NOMO-1 (cell line): ENCODE measurements at regions not wholly inside any gene's neighbourhood (a gene's known extent, or its start where the extent isn't known, plus 50 kb on each side); places are given as distances from the start of the nearest gene placed in this dataset.

Source experiments
- DNase-seq, 2 experiments: peaks; one replicate each; lab custom pipeline; 2025; ENCODE audit not compliant: unreplicated experiment in 2 of 2; lab: John Stamatoyannopoulos, UW

- peak in 1 of 2 experiments; percentile 28 for DNase-seq
These were observed 331.8 kb upstream of the BTBD3 start for GRCh38 chr20:11585752-11586352.

- no peak for DNase-seq
These were observed 328.8 kb upstream of the BTBD3 start for GRCh38 chr20:11588875-11589274.

- no peak for DNase-seq
These were observed 325.7 kb upstream of the BTBD3 start for GRCh38 chr20:11591965-11592364.

GRCh38 chr20:11604339-11604738 lies 313.4 kb upstream of the BTBD3 start:
- no peak for DNase-seq

GRCh38 chr20:11607047-11607446 lies 310.6 kb upstream of the BTBD3 start:
- no peak for DNase-seq

- no peak for DNase-seq
These were observed 309.0 kb upstream of the BTBD3 start for GRCh38 chr20:11608736-11609135.

- no peak for DNase-seq
These were observed 293.0 kb upstream of the BTBD3 start for GRCh38 chr20:11624704-11625103.

- no peak for DNase-seq
These were observed 291.1 kb upstream of the BTBD3 start for GRCh38 chr20:11626551-11626950.

- DNase-seq: no peak
These were observed 274.8 kb upstream of the BTBD3 start for GRCh38 chr20:11642866-11643265.

- DNase-seq: no peak
These were observed 271.3 kb upstream of the BTBD3 start for GRCh38 chr20:11646359-11646758.

- no peak for DNase-seq
These were observed 267.1 kb upstream of the BTBD3 start for GRCh38 chr20:11650566-11650965.

- DNase-seq: peak; percentile 35 to 51
These were observed 266.6 kb upstream of the BTBD3 start for GRCh38 chr20:11651138-11651537.

- no peak for DNase-seq
These were observed 266.0 kb upstream of the BTBD3 start for GRCh38 chr20:11651647-11652046.

- no peak for DNase-seq
These were observed 265.6 kb upstream of the BTBD3 start for GRCh38 chr20:11652128-11652527.

- no peak for DNase-seq
These were observed 262.9 kb upstream of the BTBD3 start for GRCh38 chr20:11654766-11655165.

GRCh38 chr20:11660673-11661072 lies 257.0 kb upstream of the BTBD3 start:
- no peak for DNase-seq

GRCh38 chr20:11671015-11671511 lies 246.6 kb upstream of the BTBD3 start:
- DNase-seq: no peak

- DNase-seq: no peak
These were observed 244.7 kb upstream of the BTBD3 start for GRCh38 chr20:11672959-11673358.

- DNase-seq: no peak
These were observed 241.6 kb upstream of the BTBD3 start for GRCh38 chr20:11675920-11676629.

GRCh38 chr20:11676630-11677287 lies 240.9 kb upstream of the BTBD3 start:
- DNase-seq: peak in 1 of 2 experiments; percentile 7

- no peak for DNase-seq
These were observed 240.3 kb upstream of the BTBD3 start for GRCh38 chr20:11677428-11677827.

GRCh38 chr20:11677836-11678235 lies 239.9 kb upstream of the BTBD3 start:
- no peak for DNase-seq
